GM19023 (cell line): ENCODE measurements at regions not wholly inside any gene's neighbourhood (a gene's known extent, or its start where the extent isn't known, plus 50 kb on each side); places are given as distances from the start of the nearest gene placed in this dataset.
"Not testable (repeated sequence)": the region's sequence is repeated elsewhere in the genome, so short reads cannot be mapped to it uniquely, and the experiment has no call there.

Experiments used
- ATAC-seq: cut with Tn5 transposase; IDR thresholded peaks from one replicate; pipeline ENCODE4 v1.9.1; 2021; ENCODE audit warnings: mild to moderate bottlenecking, moderate library complexity; ENCODE audit not compliant: unreplicated experiment

DNA sequence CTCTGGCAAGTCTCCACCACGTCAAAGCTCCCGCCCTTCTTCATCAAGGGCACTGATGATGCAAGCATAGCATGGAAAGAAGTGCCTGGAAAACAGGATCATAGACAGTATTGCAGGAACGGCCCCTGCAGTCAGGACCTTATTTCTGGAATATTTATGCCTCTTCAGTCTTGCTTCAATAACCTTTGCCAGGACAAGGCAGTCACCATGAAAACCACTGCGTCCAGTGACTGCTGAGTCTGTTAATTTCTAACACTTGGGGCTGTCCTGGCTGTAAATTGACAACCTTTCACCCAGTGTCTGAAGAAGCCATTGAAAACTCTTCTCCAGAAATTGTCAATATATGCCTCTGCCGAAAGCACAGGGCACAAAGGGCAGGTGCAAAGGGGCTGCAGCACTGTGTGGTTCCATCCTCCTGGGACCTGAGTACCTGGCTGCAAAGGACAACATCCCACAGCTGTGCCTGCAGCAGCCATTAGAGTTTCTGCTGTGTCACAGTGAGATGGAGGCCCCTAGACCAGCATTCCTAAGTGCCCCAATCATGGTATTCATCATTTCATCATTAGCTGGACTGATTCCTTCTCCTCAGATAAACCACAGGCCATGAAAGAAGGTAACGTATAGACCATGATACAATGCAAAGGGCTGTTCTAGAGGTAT lies 819.6 kb downstream of the RNF144A start:
- ATAC-seq, result no peak

DNA sequence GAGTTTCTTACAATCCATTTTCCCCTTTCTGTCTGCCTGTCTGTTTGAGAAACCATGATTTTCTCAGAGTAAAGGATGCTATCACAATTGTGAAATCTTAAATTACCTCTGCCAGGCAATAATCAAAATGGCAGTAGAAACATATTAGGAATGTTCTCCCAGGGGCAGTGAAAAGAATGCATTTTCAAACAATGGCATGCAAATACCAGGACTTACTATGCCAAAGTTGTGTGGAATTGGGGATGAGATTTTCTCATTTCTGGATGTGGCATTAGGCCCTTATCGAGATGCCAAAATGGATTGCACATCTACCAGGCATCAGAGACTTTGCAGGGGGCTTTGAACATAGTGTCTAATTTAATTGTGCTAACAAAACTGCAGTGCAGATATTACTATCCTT lies 821.4 kb downstream of the RNF144A start:
- ATAC-seq, result no peak

DNA sequence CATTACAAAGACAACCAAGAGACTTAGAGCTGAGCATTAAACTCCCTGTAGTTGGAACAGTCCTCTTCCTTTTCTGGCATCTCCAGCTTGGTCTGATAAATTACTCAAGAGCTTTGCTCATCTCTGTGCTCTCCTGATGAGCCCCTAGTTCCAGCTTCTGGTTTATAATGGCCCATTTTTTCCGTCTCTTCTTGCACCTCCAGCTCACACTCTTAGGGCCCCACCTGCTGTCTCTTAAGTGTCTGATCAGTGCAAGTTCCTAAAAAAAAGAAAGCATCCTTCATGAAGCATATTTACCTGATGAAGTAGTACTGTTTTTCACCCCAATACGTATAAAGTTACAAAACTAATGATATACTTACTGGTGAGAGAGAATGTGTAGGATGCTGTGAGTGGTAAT lies 822.9 kb downstream of the RNF144A start:
- ATAC-seq, result no peak

DNA sequence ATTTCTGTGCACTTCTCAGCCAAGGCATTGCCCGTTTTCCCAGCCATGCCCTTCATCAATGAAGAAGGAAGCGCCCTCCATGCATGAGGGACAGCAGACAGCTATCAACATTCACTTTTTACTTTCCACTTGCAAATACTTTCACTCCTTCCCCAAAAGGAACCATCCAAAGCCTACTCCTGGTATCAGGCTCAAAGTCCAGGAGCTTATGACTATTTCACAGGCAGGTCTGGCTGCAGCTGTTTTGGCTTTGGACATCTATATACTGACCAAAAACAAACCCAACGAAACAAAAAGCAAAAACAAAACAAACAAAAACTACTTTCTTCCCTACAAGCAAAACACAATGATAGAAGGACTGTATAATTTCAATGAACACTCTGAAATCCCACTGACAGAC lies 825.1 kb downstream of the RNF144A start:
- ATAC-seq, result no peak

DNA sequence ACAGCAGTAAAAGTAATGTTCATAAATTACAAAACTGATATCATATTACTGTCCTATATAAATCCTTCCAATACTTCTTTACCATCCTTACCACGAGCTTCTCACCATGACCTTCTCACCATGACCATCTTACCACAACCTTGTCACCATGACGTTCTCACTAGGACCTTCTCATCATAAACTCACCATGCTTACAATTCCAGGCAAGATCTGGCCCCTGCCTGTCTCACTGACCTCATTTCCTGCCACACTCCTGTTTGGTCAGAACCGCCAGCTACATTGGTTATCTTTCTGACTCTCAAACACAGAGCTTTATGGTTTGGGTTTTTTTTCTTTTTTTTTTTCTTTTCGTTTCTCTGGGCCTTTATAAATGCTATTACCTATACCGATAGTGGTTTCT lies 827.6 kb downstream of the RNF144A start:
- no peak for ATAC-seq

DNA sequence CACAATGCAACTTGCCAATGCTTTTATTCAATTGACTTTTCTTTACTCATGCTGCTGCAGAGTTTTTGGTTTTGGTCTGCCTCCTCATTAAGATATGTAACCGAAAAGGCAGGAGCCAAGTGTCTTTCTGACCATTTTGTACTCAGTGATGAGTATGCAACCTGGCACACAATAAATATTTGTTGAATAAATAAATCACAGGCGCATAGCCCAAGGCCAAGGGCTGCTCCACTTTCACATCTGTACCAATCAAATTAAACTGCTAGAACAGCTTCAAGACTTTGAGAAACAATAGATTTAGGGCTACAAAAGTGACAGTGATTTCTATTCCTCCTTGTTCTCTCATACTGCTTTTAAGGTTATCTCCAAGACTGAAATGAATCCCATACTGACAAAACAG lies 828.2 kb downstream of the RNF144A start:
- ATAC-seq, result no peak

DNA sequence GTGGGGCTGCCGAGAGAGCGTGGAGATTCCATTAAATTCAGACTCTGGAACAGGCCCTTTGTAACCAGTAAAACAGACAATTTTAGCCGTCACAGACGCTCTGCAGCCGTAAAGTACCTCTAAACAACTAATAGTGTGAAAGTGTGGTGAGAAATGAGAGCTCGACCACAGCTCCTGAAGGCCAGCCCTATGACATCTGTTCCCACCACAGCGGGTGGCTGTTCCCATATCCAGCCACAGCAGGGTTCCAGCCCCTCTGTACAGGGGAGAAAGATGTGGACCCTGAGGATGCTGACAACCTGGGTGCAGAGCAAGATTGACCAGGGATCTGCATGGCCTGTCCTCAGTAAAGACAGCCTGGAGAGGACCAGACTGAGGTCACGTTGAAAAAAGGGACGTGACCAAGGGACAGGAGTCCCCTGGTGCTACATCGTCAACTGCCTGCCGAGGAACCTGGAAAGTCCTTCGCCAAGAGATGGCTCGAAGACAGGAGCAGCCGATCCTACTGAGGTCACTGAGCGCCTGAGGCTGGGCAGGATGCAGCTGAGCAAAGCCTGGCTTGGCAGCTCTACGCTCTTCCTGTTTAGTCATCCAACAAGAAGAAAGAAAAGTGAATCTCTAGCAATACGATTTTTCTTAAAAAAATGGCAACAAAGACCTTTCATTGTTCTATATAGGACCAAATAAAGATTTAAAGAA lies 831.7 kb downstream of the RNF144A start:
- no peak for ATAC-seq

DNA sequence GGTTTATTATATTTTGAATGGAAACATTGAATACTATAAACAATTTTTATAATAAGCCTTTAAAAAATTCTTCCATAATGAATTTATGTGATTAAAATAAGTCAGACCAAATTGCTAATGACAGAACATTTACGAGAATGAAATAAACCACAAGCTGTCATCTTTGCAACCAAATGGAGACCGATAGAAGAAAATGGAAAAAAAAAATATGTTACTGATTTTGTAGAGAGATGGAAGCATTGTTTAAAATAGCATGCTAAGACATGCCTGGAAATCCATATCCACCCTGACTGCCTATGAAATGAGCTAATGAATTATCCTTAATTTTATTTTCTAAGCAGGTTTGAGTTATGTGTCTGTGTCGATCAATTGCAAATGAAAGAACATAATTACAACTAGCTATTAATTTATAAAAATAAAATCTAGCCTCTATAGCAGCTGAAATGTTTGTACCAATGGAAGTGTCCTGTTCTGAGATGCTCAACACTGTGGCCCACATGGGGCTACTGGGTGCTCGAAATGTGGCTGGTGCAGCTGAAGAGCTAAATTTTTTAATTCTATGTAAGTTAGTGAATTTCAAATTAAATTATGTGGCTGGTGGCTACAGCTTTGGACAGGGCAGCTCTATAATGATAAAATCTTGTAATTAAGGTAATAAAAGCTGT lies 832.8 kb downstream of the RNF144A start:
- ATAC-seq, result no peak

DNA sequence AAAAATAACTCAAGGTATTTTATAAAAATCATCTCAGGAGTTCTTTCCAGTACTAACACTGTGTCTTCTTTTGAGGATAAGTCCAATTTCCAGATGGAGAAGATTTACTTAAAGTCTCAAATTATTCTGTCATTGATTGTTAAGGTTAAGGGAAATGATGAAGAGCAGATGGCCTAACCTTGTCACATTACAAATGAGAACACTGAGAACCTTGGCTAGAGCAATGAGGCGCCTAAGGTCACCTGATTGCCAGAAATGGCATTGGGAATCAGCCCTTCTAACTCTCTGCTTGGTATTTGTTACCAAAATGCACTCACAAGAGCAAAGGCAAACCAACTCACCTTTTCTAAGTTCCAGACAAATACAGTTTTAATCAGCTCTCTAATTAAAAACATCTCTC lies 835.1 kb downstream of the RNF144A start:
- no peak for ATAC-seq

DNA sequence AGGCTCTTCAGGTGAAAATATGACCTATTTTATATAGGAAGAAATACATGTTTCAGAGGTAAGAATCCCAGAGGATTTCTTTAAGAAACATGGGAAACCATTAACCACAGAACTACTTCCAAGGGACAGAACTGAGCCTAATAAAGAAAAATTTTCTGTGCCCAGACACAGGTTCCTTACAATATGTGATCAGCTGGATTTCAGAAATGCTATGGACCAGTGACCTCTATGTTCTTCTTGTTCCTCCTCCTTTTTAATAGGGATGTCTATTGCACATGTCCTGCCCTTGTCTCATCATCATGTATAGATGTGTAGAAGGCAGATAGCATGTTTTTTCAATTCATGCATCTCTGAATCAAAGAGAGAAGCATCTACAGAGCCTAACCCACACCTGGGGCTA lies 836.6 kb downstream of the RNF144A start:
- no peak for ATAC-seq

DNA sequence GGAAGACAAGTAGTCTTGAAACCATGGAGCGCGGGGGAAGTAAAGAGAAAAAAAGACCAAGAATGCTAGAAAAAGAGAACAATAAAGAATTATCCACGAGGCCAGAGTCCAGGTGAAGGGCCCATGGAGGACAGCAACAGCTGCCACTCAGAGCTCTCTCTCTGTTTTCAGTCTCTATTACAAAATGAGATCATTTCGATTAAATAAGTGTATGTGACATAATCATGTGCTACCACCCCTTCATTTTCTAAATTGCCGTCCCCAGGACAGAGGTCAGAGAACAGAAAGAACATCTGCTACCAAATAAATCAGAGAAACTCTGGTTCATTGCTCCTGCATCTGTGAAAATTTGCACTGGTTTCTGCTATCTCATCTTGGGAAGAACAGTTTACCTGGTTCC lies 838.7 kb downstream of the RNF144A start:
- ATAC-seq, result no peak

DNA sequence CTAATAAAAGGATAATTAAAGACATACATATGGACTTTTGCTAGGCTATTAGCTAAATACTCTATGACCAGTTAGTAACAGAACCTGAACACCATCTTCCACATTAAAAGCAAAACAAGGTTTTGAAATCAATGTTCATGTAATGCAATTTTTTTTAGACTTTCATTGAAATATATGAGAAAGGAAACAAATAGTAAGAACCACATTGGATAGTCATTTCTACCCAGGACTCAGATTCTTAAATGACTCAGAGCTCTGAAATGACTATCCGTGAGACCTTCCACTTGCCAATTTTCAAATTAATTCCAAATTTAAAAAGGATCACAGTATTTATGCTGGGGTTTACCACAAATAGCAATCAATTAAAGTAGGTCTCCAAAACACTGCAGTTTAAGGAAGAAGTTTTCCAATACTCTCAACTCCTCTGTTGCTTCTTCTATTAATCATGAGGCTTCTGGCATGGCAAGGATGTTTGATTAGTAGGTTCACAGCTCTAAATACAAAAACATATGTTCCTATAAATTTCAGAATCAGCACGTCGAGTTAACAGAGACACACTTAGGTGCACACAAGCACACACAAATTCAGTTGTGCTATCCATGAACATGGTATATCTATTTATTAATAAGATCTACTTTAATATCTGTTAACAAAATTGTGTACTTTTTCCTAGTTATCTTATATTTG lies 841.0 kb downstream of the RNF144A start:
- no peak for ATAC-seq

DNA sequence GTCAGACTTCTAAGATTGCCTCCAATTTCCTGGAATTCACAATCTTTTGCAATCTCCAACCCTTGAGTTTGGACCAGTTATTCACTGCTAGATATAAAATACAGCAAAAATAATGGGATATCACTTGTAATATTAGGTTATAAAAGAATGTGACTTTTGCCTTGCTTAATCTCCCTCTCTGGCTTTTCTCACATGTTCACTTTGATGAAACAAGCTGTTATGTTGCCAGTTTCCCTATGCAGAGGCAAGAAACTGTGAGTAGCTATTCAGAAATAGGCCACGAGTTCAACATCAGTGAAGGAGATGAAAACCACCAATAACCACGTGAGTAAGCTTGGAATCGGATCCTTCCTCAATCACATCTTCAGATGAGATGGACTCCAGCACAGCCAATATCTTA lies 842.7 kb downstream of the RNF144A start:
- ATAC-seq, result no peak

DNA sequence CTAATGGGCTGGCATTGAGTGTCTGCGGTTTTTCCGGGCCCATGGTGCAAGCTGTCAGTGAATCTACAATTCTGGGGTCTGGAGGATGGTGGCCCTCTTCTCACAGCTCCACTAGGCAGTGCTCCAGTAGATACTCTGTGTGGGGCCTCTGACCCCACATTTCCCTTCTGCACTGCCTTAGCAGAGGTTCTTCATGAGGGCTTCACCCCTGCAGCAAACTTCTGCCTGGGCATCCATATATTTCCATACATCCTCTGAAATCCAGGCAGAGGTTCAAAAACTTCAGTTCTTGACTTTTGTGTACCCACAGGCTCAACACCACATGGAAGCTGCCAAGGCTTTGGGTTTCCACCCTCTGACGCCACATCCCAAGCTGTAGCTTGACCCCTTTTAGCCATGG lies 846.2 kb downstream of the RNF144A start:
- not testable (repeated sequence) for ATAC-seq

DNA sequence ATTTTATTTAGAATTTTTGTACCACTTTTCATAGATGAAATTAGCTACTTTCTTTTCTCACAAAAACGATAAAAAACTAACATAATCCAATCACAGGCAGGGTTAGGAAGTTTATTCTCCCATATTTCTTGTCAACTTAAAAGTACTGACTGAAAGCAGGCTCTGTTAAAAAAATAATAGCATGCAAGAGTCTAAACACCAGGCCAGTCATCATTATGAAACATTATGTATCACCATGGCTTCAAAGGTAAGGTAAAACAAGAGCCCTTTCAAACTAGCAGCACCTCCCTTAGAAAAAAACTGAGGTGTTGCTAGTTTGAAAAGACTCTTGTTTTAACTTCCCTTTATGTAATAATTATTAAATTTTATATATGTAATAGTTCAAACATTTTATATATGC lies 848.0 kb downstream of the RNF144A start:
- ATAC-seq, result no peak

DNA sequence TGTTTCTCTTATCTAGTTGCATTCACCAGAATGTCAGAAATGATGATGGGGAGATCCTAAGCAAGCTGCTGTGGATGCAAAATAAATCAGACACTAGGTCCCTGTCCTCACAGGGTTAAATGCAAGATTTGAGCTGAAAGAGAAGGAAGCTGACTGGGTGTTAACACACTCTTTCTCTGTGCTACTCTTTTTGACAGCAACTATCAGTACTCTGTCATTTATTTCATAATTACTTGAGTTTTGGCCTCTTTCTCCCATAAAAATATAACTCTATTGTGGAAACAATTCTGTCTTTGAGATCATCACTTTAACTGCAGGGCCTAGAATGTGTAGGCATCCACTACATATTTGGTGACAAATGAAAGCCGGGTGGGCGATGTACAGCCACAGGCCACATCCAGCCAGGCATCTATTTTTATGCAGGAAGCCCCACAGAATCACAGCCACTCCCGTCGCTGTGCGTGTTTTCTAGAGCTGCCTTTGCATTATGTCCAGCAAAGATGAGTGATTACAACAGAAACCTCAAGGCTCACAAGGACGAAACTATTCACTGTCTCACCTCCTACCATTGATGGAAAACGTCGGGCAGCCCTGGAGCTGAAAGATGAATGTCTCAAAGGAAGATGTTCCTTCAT lies 849.0 kb downstream of the RNF144A start:
- no peak for ATAC-seq

DNA sequence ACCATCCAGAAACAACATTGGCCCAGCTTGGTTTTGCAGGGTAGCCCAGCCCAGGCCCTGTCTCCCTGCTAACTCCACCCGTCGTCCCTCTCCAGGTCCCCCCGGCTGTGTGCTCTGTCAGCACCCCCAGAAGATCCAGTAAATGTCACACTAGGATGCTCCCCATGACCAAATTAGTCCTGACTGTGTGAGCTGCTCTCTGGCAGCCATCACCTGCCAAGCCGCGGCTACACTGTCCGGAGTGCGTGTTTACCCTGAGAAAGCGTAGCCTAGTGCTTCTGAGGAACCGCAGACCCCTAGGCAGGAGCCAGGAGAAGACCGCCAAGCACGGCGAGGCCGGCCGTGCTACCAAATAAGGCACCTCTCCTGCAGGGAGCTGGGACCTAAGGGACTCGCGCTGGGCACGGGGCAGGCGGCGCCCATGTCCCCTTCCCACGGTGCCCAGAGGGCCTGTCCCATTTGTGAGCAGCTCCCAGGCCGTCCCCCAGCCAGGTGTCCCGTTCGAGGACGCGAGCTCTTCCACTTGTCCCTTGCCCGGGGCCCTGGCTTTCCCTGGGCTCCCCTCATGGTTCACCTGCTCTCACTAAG lies 849.9 kb downstream of the RNF144A start:
- no peak for ATAC-seq

DNA sequence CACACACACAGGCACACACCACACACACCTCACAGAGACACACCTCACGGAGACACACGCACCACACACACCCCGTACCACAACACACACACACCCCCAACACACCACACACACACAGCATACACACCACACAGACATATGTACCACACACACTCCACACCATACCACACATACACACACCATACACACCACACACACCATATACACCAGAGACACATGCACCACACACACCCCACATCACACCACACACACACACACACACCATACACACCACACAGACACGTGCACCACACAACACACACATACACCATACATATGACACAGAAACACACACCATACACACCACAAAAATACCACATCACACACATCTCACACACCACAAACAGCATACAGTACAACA lies 850.7 kb downstream of the RNF144A start:
- no peak for ATAC-seq

DNA sequence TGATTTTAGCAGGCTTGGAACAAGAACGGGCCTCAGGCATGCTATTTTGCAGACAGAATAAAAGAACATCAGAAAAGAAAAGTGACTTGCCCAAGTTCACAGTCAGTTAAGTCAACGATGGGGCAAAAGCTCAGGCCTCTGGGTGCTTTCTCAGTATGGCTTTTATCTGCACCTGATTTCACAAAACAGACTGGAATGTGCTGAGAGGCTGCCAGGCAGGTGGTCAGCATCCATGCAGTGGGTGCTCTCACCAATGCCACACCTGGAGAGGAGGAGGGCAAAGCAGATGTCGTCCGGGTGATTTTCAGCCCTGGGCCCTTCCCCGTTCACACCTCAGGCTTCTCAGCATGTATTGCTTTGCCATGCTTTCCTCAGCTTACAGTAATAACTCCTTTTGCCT lies 854.6 kb downstream of the RNF144A start:
- no peak for ATAC-seq

DNA sequence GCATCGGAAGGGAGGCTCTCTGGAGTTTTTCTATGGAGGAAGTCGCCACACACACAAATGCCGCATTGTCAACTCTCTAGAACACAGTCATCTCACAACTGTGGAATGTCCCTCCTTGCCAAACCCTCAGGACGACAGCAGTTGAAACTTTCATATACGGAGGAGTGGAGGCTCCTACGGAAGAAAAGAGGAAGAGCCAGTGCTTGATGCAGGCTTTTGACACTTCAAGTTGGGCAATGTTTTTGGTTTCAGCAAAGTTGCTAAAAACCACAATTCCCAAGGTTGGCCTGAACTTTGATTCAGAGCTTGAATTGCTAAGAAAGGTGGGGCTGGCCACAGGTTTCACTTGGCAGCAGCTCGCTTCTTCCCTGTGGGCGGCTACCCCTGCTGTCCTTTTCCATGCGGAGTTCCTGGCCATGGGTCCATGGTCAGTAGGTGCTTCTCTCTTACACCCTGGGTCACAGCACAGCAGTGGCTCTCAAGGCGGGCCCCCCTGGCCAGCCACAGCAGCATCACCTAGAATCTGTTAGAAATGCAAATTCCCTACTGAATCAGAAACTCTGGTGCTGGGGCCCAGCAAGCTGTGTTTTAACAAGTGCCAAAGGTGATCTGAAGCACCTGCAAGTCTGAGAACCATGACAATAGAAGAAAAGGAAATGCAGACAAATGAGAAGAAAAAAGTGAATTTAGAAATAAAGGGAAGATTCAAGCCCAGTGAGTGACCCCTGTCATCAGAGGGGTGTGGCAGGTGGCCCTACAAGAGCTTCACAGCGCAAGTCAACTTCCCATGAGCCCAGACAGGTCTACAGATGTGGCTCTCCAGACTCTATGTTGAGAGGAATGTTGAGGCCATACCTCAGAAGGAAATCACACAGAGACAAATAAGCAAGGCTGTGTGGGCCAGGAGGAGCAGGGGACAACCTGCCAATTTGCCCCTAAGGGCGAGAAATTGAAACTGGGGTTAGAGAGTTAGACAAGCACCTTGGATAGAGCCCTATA lies 856.4 kb downstream of the RNF144A start:
- ATAC-seq, result peak; percentile 66
